Upper lobe of left lung (tissue), 4 donors: ENCODE measurements at regions not wholly inside any gene's neighbourhood (a gene's known extent, or its start where the extent isn't known, plus 50 kb on each side); places are given as distances from the start of the nearest gene placed in this dataset.

Source experiments
- EP300 ChIP-seq, 4 donors: sonication (generic); formaldehyde crosslinking; IDR thresholded peaks; one replicate each; pipeline ENCODE4 v1.5.1; 2017; ENCODE audit warnings: antibody characterized with exemption in 4 of 4, control low read depth in 2 of 4
- POLR2A ChIP-seq, 4 donors: fragments of 450-650 bp; IDR thresholded peaks; one replicate each; pipeline ENCODE4 v1.5.1; 2016 to 2017; ENCODE audit warnings: antibody characterized with exemption in 4 of 4, mild to moderate bottlenecking in 2 of 4
- POLR2AphosphoS5 ChIP-seq, 2 donors: sonication (generic); formaldehyde crosslinking; IDR thresholded peaks; one replicate each; pipeline ENCODE4 v1.5.1; 2017; ENCODE audit warnings: antibody characterized with exemption in 2 of 2
- TF ChIP-seq, protein P1 (sequence below), 6 experiments: fragments of 450-650 bp in 4 of 6; fragments of 200-600 bp in 2 of 6; sonication (generic) in 2 of 6; IDR thresholded peaks; one replicate each; pipeline ENCODE4 v1.5.1; 2016 to 2019; ENCODE audit warnings: antibody characterized with exemption in 6 of 6

DNA sequence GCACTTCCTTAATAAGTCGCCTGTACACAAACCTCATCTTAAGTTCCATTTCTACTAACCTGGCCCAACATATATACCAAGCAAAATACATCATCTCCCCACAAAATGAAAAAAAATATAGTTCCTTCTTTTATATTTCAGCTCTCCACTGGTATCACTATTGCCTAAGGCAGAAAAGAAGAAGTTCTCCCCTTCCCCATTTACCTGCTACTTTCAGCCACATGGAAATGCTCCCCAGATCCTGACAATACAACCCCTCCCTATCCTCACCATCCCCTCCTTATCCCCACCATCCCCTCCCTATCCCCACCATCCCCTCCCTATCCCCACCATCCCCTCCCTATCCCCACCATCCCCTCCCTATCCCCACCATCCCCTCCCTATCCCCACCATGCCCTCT lies 175.7 kb downstream of the LINC00237 start:
- TF ChIP-seq EP300 (IDR thresholded peaks at IDR 0.05) (no peak), POLR2AphosphoS5 (IDR thresholded peaks at IDR 0.05) (no peak), POLR2A (IDR thresholded peaks at IDR 0.05) (no peak)
- TF ChIP-seq, protein P1, sequence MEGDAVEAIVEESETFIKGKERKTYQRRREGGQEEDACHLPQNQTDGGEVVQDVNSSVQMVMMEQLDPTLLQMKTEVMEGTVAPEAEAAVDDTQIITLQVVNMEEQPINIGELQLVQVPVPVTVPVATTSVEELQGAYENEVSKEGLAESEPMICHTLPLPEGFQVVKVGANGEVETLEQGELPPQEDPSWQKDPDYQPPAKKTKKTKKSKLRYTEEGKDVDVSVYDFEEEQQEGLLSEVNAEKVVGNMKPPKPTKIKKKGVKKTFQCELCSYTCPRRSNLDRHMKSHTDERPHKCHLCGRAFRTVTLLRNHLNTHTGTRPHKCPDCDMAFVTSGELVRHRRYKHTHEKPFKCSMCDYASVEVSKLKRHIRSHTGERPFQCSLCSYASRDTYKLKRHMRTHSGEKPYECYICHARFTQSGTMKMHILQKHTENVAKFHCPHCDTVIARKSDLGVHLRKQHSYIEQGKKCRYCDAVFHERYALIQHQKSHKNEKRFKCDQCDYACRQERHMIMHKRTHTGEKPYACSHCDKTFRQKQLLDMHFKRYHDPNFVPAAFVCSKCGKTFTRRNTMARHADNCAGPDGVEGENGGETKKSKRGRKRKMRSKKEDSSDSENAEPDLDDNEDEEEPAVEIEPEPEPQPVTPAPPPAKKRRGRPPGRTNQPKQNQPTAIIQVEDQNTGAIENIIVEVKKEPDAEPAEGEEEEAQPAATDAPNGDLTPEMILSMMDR (IDR thresholded peaks at IDR 0.05): no peak
